Cortex of kidney (tissue), 1 donor: ENCODE measurements at regions not wholly inside any gene's neighbourhood (a gene's known extent, or its start where the extent isn't known, plus 50 kb on each side); places are given as distances from the start of the nearest gene placed in this dataset.
"Not testable (repeated sequence)": the region's sequence is repeated elsewhere in the genome, so short reads cannot be mapped to it uniquely, and the experiment has no call there.

Experiments
- DNase-seq: peaks from one replicate; lab custom pipeline; 2025; lab: John Stamatoyannopoulos, UW

DNA sequence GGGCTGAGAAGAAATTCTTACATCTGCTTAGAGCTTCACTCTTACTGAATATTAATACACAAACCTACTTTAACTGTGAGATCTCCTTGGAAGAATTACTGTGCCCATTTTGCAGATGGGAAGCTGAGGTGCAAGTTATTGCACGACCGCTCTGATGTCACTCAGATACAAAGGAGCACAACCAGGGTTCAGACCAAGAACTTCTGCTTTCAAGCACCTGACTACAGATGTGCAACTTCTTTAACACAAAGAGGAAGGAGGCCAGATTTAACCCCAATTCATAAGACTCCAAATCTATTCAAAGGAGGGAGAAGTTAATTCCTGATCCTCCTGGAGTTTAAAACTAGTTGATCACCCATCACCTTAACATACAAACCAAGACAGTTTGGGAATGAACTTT is 232.6 kb downstream of the VRK1 start:
- no peak for DNase-seq

DNA sequence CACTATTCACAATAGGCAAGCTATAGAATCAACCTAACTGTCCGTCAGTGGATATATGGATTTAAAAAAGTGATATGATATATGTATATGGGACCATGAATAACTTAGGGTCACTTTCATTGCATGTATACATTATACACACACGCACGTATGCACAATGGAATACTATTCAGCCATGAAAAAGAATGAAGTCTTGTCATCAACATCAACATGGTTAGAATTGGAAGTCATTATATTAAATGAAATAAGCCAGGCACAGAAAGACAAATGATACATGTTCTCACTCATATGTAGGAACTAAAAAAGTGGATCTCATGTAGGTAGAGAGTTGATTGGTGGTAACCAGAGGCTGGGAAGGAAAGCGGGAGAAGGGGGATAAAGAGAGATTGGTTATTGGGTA is 234.3 kb downstream of the VRK1 start:
- no peak for DNase-seq

GRCh38 chr14:97033556-97034081 is 236.4 kb downstream of the VRK1 start:
- no peak for DNase-seq

GRCh38 chr14:97036086-97036852 is 239.1 kb downstream of the VRK1 start:
- DNase-seq: no peak

DNA sequence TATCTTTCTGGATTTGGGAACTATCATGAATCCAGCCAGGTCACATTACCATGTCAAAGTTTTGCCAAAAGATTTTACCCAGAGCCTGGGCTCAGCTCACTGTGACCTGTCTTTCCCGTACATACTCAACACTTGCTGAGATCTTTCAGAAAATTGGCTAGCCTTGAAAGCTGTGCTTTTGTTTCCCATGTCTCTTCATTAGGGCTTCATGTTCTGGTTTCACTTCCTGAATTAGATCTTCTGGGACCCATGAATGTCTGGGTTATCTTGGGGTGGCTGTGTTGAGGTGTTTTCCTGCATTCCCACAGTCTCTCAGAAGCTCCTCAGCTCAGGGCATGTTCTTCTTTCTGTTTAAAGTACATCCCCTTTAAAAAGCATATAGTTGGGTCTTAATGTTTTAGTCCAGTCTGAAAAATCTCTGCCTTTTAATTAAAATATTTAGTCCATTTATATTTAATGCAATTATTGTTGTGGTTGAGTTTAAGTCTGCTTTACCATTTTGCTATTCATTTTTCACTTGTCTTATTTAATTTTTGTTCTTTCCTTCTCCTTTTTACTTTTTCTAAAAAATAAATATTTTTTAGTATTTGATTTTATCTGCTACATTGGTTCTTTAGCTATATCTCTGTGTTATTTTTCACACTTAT is 242.7 kb downstream of the VRK1 start:
- no peak for DNase-seq

DNA sequence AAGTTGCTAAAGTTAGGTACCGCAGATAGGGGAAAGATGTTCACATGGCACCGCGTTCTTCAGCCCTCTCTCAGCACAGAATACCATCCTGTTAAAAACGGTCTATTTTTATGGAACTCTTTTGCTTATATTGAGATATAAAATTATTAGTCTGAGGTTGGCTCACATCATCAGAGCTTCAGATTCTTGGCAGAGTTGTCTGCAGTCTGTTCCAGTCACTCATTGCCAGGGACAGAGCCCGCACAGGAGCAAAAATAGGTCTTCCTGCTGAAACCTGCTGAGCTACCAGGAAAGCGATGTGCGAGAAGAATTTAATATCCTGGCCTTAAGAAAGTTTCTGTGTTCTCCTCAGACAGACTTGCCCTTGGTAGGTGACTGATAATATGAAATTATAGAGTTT is 249.8 kb downstream of the VRK1 start:
- no peak for DNase-seq

GRCh38 chr14:97052001-97052400 is 254.8 kb downstream of the VRK1 start:
- DNase-seq: no peak

DNA sequence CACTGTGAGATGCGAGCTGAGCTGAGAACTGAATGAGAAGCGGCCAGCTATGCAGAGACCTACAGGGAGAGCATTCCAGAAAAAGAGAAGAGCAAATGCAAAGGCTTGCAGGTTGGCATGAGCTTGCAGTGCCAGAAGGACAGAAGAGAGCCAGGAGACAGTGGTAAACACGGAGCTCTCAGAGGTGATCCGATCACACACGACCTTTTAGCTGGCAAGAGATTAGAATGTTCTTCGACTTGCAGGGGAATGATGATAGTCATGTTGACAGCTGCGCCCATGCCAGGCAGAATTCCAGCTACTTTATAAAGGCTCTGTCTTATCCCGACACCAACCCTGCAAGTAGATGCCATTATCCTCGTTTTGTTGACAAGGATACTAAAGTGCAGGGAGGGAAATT is 256.8 kb downstream of the VRK1 start:
- no peak for DNase-seq

DNA sequence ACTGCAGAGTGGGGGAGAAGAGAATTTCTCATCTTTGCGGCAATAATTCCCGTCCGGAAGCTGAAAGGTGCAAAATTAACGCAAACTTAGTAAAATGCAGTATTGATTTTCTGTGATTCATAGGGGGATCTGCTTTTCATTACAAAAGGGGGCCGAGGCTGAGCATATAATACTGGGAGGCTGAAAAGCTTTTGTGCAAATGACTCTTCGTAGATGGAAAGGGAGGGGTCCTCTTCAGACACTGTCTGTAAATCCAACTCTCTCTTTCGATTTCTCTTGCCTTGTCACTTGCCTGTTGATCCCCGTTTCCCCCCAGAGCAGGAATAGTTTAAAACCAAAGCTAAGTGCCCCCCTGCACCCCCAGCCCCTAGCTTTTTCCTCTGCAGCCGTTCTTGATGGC is 258.2 kb downstream of the VRK1 start:
- DNase-seq: no peak

DNA sequence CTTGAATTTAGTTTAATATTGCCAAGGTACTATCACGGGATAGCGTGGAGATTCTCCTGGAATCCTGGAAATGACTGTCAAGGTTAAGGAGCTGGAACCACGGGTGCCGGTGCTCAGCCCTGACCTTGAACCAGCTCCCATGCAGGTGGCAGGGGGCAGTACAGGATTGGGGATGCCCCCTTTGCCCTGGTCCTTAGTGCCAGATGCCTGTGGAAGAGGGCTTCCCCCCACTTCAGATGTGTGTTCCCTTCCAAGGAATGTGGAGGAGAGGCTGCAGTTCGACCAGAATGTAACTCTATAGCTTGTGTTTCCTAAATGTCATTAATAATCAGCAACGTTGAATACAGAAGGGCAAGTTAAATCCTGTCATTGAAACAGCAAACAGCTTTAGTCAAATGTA is 258.9 kb downstream of the VRK1 start:
- DNase-seq: no peak

- DNase-seq: no peak
Measured at GRCh38 chr14:97057238-97058073, 260.3 kb downstream of the VRK1 start.

DNA sequence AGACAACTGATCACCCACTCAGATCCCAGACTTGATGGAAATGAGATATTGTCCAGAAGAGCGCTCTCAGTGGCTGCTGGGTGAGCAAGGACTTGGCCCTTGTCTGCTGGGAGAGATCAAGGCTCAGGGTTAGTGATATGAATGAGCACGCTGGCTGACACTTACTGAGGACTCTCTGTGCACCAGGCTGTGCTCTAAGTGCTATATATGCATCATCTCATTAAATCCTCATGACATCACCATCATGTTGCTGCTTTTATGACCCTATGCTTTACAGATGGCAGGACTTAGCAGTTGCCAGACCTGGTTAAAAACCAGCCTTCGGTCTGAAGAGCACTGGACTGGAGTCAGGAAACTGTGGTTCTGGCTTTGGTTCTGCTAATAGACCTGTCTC is 260.9 kb downstream of the VRK1 start:
- no peak for DNase-seq

DNA sequence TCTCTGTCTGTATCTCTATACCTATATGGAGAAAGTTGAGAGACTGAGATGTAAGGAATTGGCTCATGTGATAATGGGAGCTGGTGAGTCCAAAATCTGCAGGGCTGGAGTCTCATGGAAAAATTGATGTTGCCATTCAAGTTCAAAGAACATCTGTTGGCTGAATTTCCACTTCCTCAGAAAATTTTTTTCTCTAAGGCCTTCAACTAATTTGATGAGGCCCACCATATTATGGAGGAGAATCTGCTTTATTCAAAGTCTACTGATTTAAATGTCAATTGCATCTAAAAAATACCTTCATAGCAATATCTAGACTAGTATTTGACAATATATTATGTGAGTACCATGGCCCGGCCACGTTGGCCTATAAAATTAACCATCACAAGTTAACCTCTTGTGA is 261.4 kb downstream of the VRK1 start:
- DNase-seq: no peak

- no peak for DNase-seq
Measured at GRCh38 chr14:97061198-97061597, 264.0 kb downstream of the VRK1 start.

GRCh38 chr14:97061714-97062113 is 264.5 kb downstream of the VRK1 start:
- DNase-seq: no peak

GRCh38 chr14:97065305-97066067 is 268.3 kb downstream of the VRK1 start:
- DNase-seq: no peak

DNA sequence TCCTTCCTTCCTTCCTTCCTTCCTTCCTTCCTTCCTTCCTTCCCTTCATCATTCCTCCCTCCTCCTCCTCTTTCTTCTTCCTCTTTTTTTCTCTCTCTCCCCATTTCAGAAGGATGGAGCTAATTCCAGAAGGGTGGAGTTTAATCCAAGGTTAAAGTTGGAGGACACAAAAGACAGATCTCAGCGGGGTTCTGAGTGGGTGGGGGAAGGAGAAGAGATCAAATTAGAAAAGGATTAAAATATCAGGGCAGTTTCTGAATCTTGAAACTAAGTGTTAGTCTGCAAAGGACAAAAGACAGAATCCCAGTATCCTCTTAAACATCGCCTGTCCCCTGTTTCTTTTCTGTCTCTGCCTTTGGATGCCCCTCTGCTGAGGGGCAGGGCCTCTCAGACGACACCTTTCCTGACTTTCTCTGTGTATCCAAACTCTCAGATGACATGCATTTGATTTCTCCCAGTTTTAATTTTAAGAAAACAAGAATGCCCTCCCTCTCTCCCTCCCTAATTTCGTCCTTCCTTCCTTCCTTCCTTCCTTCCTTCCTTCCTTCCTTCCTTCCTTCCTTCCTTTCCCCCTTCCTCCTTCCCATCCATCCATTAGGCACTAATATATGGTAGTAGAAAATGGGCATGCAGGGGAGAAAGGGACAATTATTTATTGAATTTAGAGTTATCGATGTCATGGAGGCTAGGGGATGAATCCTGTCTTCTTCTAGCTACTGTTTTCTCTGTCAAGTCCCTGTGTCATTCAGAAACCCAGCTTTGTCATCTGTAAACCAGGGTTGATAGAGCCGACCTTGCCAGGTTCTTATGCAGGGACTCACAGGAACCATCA is 269.1 kb downstream of the VRK1 start:
- no peak for DNase-seq

GRCh38 chr14:97068293-97068692 is 271.1 kb downstream of the VRK1 start:
- DNase-seq: not testable (repeated sequence)

DNA sequence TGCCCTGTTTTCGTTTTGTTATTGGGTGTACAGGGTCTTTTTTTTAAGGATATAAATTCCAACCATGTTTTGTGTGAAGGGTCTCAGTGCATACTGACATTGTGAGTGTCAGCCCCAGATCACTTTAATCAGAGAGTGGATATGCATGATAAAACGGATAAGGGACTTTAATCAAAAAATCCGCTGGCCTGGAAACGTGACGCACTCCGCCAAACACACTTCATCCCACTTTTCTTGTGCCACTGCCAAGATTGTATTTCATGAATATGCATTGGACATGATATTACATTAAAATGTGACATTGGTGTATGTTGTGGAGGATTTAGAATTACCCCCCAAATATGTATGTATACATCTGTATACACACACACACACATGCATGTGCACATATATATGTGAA is 273.1 kb downstream of the VRK1 start:
- no peak for DNase-seq

DNA sequence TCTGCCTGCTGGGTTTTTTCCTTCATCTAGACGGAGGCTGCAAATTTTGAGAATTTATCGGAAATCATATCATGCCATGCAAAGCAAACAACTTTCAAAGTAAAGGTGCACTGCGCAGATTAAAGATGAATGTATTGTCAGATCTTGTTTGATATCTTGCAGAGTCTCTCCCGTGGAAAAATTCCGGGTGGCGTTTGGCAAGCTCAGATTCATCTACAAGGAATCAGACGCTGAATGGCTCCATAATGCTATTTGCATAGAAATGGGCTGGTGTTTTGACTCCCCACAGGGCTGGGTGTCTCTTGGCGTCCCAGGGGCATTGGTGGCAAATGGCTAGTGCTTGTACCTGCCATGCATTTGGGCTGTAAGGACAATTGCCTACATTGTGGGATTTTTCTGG is 274.0 kb downstream of the VRK1 start:
- no peak for DNase-seq

- DNase-seq: no peak
Measured at GRCh38 chr14:97073622-97074021, 276.4 kb downstream of the VRK1 start.
